CD1c-positive myeloid dendritic cell (primary cell): ENCODE measurements at regions not wholly inside any gene's neighbourhood (a gene's known extent, or its start where the extent isn't known, plus 50 kb on each side); places are given as distances from the start of the nearest gene placed in this dataset.
"Not testable (repeated sequence)": the region's sequence is repeated elsewhere in the genome, so short reads cannot be mapped to it uniquely, and the experiment has no call there.

Source experiments
- DNase-seq: peaks from one replicate; pipeline ENCODE4 v3.0.0-alpha.2; 2016; ENCODE audit errors: extremely low spot score

DNA sequence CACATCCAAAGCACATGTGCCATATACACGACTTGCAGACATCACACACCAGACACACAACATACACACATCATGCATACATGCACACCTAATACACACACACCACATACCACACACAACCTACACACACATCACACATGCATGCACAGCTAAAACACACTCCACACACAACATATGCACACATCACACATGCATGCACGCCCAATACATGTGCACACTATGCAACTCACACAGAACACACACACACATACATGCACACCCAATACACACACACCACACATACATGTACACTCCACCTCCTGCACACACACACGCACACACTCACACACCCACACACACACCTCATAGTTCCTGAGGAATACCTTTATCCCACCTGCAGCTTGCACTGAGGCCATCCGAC lies 436.0 kb downstream of the MIAT start:
- no peak for DNase-seq

DNA sequence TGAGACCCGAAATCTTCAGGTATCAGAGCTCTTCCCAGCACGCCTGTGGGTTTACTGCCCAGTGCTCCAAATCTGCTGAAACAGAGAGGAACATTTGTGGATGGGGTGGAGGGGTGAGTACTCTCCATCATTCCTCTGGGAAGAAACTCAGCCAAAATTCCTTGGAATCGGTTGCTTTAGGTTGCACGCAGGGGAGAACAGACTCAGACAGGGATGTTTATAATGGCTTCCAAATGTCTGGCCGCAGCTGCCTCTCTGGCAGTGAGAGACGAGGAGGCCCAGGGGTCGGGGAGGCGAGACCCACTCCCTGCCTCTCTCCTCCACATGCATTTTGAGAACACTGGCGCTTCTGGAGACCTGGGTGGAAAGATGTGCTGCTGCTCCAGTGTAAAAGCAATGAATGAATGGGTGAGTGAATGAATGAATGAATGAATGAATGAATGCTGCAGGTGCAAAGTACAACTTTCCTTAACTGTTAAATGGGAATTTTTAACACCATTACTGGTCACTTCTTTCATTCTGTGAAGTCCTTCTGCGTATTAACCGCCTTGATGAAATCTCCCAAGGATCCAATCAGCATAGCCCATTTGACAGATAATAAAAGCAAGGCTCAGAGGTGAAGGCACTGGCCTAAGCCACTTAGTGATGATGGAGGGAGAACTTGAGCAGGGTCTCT lies 437.4 kb downstream of the MIAT start:
- DNase-seq: no peak

DNA sequence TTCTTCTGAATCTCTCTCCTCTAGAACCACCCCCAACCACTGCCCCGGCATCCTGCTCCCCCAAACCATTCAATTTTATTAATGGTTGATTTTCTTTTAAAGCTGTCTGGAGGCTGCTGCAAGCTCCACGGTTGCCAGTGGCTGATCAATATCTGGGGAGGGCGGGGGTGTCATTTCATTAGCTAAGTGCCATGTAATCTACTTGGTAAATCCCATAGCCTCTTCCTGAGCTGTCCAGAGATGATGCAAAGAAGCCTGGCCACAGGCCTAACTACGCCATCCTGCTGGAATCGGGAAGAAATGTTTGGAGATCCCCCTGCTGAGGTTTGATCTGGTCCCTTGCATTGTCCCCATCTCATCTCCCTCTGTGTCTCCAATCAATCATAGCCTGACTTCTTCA lies 440.1 kb downstream of the MIAT start:
- DNase-seq: no peak

DNA sequence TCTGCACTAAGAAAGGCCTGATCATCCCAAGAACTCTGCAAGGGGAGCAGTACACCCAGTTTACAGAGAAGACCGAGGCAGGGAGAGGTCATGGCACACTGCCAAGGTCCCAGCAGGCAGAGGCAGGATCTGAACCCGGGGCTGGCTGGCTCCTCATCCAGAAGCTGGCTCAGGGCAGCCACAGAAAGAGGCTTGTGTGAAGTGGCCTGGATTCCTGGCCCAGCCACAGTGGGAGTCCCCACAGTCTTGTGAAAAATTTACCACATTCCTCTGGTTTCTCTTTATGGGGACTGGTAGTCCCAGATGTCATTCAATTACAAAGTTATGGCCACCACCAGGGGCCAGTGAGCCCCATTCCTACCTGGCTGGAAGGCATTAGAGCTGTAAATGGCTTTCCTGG lies 440.5 kb downstream of the MIAT start:
- DNase-seq: no peak

DNA sequence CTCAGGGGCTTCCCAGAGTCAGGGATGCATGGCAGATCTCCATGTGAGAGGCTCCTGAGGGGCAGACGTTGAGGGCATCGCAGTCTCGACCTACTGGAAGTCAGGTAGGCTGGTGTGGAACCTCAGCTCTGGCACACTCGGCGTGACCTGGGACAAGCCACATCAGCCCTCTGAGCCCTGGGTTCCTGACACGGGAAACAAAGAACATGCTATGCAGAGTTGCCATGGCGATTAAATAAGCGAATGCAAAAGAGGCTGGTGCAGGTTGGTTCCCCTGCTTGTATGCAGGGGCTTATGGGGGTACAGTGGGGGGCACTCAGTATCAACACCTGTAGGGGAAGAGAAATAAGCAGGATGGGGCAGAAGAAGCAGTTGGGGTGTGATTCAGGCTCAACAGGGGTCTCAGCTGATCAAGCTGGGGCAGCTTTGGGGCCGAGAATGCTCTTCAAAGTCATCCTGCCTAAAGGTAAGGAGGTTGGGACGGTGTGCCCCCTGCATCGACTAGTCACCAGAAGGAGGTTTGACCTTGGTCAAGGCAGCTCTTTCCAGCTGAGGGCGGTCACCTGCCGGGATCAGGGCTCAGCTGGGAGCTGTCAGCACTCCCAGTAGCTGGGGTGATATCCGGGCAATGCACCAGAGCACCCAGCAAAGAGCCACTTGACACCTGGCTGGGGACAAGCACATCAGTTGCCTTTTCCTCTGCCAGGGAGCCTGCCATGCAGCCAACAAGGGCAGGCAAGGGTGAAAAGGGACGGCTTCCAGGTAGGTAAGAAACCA lies 442.7 kb downstream of the MIAT start:
- DNase-seq: no peak

DNA sequence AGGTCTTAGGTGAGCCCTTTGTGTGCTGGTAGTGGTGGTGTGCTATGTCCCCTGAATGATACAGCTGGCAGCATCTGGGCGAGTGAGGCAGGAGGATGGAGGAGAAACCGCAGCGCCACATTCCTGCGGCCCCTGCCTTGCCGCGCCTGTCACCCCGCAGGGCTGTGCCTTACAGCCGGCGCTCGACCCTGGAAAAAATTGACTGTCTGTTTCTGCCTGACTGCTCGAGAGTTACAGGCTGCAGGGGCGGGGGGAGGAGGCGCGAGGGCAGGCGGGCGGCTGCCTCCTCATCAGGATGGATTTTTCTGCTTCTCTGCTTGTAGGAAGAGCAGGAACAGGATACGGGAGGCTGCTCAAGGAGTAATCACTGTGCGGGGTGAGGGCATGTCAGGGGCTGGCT lies 443.4 kb downstream of the MIAT start:
- DNase-seq: no peak

DNA sequence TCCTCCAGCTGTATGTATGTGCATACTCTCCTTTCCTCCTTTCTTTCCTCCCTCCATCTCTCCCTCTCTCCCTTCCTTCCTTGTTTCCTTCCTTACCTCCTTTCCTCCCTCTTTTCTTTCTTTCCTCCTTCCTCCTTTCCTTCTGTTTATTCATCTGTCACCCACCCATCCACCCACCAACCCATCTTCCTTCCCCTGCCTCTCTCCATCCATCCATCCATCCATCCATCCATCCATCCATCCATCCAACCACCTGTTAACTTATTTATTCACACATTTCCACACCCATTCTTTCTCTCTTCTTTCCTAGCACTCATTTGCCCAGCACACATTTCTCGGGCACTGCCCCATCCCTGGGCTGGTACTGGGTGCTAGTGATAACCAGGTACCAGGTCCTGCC lies 443.9 kb downstream of the MIAT start:
- DNase-seq: no peak

DNA sequence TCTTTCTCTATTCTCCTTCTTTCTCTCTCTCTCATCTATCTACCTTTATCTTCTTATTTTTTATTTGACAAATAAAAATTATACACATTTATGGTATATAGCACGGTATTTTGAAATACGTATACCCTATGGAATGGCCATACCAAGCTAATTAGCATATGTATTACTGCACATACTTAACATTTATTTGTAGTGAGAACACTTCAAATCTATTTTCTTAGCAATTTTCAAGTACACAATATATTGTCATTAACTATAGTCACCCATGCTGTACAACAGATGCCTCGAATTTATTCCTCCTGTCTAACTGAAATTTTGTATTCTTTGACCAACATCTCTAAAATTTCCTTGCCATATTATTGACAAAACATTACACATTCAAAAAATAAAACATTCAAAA lies 447.1 kb downstream of the MIAT start:
- no peak for DNase-seq

DNA sequence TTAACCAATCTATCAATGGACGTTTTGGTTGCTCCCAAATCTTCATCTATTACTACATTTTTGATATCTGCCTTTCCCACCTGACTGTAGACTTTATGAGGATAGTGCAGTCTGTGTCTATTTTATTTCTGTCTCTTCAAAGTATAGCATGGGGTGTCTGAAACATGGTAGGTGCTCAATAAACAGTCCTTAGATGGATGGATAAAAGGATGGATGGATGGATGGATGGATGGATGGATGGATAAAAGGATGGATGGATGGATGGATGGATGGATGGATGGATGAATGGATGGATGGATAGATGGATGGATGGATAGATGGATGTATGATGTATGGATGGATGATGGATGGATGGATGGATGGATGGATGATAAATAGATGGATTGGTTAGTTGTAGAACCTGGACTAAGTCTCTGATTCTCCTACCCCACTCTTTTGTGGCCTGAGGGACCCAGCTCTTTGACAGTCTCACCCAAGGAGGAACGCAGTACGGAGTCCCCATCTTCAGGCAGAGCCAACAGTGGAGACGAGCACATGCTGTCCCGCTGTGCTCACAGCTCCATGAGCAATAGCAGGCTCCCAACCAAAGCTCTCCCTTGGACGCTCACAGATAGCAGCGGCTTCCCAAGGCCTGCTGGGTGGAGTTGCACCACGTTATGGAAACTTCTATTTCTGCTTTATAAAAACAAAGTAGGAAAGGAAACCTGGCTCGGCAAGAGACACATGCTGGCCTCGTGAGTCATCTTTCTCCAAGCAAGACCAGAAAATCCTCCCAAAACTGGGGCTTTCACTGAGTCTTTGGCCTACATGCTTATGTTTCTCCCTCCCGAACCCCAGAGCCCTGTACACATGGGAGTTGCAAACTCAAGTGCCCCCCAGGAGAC lies 448.0 kb downstream of the MIAT start:
- DNase-seq: no peak

DNA sequence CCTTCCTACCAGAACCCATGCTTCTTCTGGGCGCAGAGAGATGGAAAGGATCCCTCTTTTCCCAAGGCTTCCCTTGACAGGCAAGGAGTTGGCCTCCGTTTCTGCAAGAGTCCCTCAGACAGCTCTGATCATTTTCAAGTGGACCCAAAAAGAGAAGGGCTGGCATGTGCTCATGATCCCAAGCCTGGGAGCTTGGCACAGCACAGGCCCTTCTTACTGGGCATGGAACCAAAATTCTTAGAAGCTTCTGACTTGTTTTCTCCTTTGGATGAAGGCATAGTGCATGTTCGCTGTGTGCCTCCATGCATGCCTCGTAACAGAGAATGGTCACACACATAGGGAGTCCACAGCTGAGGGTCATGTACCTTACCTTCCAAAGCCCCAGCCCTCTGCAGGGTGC lies 449.6 kb downstream of the MIAT start:
- DNase-seq: no peak

DNA sequence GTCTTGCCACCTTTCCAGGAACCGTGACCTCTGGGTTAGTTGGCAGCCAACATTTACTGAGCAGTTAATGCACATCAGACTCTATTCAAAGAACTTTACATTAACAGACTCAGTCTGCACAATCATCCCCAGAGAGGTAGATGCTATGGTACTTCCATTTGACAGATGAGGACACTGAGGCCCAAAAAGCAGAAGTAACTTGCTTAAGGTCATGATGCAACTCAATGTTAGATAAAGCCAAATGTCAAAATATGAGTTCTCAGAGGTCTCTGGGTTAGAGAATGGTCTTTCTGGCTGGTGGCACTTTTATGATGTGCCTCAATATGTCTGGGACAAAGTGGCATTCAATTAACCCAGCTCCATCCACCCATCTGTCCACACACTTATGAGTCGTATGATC lies 450.0 kb downstream of the MIAT start:
- DNase-seq: no peak

DNA sequence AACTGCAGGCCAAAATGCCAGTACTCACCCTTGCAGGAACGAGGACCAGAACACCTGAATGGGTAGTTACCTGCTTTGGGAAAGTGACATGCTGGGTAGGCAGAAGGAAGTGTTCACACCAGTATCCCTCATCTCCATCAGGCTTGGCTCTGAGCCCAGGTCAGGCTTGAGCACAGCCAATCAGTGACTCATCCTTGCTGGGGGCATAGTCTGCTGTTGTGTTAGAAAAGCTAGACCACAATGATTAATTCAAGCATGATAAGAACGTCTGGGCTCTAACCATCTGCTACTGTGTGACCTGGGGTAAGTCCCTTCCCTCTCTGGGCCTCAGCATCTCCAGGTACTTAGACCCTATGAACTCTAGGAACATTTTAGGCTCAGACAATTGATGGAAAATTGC lies 450.4 kb downstream of the MIAT start:
- DNase-seq: peak; percentile 25

DNA sequence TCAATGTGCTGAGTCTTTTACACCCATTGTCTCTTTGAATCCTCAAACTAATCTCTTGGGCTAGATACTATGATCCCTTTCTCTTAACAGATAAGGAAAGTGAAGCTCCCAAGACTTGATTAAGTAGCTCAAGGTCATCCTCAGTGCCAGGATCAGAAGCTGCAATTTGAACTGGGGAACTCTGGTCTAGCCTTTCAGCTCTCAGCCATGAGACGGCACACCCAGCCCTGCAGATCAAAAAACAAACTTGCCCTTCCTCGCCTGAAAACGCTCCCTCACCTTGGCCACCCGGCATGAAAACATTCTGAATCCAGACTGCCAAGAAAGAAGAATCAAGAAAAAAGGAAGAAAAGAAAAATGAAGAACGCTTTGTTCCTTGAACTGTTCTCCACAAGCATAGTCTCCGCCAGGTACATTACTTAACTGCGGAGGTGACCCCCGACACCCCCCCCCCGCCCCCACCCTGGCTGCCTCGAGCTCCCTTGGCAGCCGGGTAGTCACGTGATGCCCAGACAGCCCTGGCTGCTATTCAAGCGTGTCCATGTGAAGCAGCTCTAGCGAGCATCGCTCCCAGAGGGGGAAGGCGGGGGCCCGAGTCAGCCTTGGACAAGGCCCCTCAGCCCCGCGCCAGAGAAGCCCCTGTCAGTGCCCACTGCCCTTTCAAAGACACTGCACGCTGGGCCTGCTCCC lies 451.2 kb downstream of the MIAT start:
- DNase-seq: no peak

DNA sequence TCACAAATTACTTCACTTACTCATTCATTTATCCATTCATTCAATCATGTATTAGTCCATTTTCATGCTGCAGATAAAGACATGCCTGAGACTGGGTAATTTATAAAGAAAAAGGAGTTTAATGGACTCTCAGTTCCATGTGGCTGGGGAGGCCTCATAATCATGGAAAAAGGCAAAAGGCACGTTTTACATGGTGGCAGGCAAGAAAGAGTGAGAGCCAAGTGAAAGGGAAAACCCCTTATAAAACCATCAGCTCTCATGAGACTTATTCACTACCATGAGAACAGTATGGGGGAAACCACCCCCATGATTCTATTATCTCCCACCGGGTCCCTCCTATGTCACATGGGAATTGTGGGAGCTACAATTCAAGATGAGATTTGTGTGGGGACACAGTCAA lies 452.0 kb downstream of the MIAT start:
- DNase-seq: not testable (repeated sequence)

DNA sequence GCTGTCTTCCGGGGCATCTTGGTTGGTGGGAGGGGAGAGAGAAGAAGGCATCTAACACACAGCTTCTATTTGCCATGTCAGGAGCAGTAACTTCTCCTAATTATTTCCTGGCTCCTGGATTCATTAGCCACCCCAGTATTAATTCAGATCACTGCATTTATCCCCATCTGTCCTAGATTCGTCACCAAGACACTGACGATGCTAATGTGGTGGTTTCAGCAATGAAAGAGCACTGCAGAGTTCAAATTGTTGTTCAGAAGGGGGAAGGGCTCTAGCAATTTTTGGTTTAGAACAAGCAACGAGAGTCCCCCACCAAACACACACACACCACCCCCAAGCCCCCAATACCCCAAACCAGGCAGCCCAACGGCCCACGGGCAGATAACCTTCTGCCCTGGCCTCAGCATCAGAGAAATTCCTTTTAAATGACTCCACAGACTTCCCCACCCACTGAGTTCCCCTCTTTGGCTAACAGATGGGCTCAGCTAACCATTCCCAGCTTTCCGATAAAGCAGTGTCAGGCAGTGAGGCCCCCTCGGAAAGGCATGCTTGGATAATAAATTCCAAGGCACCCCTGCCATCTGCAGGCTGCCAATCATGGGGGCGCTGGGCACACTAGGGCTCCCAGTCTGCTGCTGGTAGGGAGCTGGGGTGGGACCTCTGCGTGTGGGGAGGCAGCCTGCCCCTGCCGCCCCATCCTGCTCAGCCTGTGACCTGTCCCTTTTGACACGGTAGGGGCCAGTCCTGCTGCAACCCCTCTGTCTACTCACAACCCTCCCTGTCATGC lies 453.5 kb downstream of the MIAT start:
- no peak for DNase-seq

DNA sequence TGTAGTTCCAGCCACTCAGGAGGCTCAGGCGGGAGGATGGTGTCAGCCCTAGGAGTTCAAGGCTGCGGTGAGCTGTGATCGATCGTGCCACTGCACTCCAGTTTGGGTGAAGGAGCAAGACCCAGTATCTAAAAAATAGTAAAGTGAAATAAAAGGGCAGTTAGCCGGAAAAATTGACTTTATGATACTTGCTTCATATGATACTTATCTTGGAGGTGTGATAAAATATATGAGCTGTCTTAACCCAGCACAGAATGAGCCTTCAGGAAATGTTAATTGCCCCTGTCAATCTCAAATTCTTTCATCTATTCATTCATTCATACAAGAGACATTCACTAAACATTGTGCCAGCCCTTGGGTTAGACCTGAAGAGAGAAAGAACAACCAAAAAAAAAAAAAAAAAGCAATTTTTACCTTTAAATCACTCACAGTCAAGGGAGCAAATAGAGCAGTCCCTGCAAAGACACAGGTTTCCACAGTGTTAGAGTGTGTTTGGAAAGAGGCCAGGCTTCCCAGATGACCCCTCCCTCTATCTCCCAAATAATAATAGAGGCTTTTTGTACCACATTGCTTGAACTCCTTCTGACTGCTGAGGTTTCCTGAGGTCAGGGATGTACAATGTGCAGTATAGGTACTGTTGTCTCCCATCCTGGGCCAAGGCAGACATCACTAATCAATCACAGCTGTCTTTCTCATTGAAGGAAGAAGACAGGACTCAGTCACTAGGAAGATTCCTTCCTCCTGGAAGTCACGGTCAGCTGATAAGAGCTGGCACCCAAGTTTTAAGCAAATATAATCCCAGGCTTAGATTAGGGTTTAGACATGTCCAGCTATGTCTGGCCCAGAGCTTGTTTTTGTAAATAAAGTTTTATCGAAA lies 454.6 kb downstream of the MIAT start:
- DNase-seq: no peak

DNA sequence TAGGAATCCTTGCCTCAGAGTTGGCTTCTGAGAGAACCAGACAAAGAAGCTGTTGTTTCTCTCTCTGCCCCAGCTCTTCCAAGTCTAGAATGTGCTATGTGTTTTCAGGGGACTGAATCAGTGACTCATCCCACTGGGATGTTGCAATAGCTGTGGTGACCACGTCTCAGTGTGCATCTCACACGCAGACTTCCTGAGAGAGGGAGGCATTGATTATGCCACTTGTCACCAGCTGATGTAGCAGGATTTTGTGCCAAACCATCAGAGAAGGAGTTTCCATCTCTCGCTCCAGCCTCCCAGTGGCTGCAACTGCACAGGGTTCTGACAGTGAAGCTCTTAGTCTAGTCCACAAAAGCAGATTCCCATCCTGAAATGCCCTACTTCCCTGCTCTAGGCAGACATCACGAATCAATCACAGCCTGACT lies 455.8 kb downstream of the MIAT start:
- DNase-seq: peak; percentile 83

DNA sequence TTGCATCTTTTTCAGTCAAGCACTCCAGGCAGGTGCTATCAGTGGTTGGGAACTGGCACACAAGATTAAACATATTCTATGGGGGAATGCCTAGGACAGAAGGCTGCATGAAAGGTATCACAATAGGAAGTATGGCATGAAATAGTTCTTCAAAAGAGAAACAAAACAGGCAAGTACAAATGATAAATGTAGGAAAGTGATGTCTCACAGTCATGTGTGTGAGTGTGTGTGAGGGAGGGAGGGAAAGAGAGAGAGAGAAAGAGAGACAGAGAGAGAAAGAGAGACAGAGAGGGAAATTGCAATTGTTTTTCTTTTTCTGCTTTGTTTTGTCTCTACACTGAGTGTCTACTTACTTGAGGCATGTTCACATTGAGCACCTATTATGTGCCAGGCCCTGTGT lies 456.3 kb downstream of the MIAT start:
- no peak for DNase-seq

DNA sequence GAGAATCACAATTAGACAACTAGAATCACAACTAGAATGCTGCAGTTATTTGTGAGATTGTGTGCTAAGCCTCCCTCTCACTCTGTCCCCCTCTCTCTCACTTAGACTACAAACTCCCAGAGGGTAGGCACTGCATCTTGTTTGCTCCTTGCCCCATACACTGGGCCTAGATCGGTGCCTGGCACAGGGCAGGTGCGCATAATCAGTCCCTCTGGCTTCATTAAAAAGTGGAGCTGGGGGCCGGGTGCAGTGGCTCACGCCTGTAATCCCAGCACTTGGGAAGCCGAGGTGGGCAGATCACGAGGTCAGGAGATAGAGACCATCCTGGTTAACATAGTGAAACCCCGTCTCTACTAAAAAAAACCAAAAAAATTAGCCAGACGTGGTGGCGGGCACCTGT lies 456.8 kb downstream of the MIAT start:
- no peak for DNase-seq

DNA sequence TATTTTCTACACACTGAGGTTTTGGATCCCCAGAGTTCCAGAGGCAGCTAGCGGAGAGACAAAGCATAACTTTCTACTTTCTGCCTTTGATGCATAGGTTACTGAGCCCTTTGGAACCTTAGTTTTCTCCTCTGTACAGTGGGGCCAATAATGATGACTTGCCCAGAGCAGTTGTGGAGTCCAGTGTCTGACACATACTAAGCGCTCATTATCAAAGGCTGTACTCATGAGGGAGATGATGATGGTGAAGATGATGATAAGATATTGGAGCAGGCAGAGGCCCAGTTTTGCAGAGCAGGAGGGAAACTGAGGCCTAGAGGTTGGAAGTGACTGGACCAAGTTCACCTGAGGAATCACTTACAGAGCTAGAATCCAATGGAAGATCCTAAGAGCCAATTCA lies 458.0 kb downstream of the MIAT start:
- DNase-seq: no peak
